H1 (cell line): ENCODE measurements at regions not wholly inside any gene's neighbourhood (a gene's known extent, or its start where the extent isn't known, plus 50 kb on each side); places are given as distances from the start of the nearest gene placed in this dataset.
A peak's percentile ranks its signal among the peaks of the same experiment; 100 is the strongest.

Experiments
- CTCF ChIA-PET: fragments of 300-600 bp; sonication (Branson Sonifier 250); formaldehyde crosslinking; loops from one replicate; lab custom pipeline; 2021; ENCODE audit not compliant: partially characterized antibody; lab: Charles Lee
- POLR2A ChIA-PET: fragments of 300-600 bp; sonication (Branson Sonifier 250); formaldehyde crosslinking; loops from one replicate; lab custom pipeline; 2021; ENCODE audit warnings: inconsistent platforms; ENCODE audit not compliant: partially characterized antibody; lab: Charles Lee
- DNase-seq, 2 experiments: peaks; one replicate each; pipeline versions ENCODE4 v3.0.0 to v3.0.0-alpha.2; 2010 to 2022; ENCODE audit warnings: low spot score in 2 of 2, low read depth in 1 of 2, mixed read lengths in 1 of 2
- FAIRE-seq: peaks from 2 replicates; lab custom pipeline; 2011; peaks lifted over from hg19 to GRCh38; lab: Jason Lieb, UNC
- H2AFZ ChIP-seq: 2 replicates; pipeline ENCODE4 v1.8.1; 2012; ENCODE audit warnings: low read length, inconsistent platforms
- H2AK5ac ChIP-seq: 2 replicates; pipeline ENCODE4 v1.6.1; 2013; ENCODE audit warnings: low read depth, low read length
- H2BK120ac ChIP-seq: replicated peaks from 2 replicates; pipeline ENCODE3; 2013; ENCODE audit warnings: low read depth, low read length, inconsistent platforms
- H2BK12ac ChIP-seq: 2 replicates; pipeline ENCODE4 v1.6.1; 2013; ENCODE audit warnings: low read depth, low read length
- H2BK15ac ChIP-seq: 2 replicates; pipeline ENCODE4 v1.6.1; 2013; ENCODE audit warnings: low read length
- H2BK20ac ChIP-seq: 2 replicates; pipeline ENCODE4 v1.6.1; 2013; ENCODE audit warnings: low read length
- H2BK5ac ChIP-seq: 2 replicates; pipeline ENCODE4 v1.6.1; 2013; ENCODE audit warnings: low read depth, low read length
- H3K14ac ChIP-seq: 2 replicates; pipeline ENCODE4 v1.6.1; 2013; ENCODE audit warnings: inconsistent platforms; ENCODE audit not compliant: insufficient read length
- H3K18ac ChIP-seq: 2 replicates; pipeline ENCODE4 v1.6.1; 2013; ENCODE audit warnings: low read length; ENCODE audit errors: extremely low read depth
- H3K23ac ChIP-seq: 2 replicates; pipeline ENCODE4 v1.6.1; 2013; ENCODE audit warnings: inconsistent platforms; ENCODE audit not compliant: insufficient read length
- H3K23me2 ChIP-seq: 2 replicates; pipeline ENCODE4 v1.6.1; 2013; ENCODE audit warnings: low read depth, low read length
- H3K27ac ChIP-seq: 2 replicates; pipeline ENCODE4 v1.6.1; 2011; ENCODE audit warnings: low read depth, low read length, inconsistent platforms
- H3K27me3 ChIP-seq, 4 experiments: replicated peaks in 1 of 4; 1 replicate in 1 of 4; 2 replicates in 3 of 4; pipeline versions ENCODE4 v1.6.1 to v1.8.1; 2011 to 2013; ENCODE audit warnings: low read length in 3 of 4, mild to moderate bottlenecking in 3 of 4, inconsistent platforms in 2 of 4, mixed read lengths in 2 of 4, moderate library complexity in 1 of 4; ENCODE audit not compliant: control insufficient read depth in 3 of 4, insufficient read depth in 3 of 4; ENCODE audit errors: extremely low read depth in 1 of 4
- H3K36me3 ChIP-seq, 4 experiments: 2 replicates each; pipeline versions ENCODE4 v1.6.1 to v1.8.1; 2011 to 2013; ENCODE audit warnings: mild to moderate bottlenecking in 4 of 4, low read length in 3 of 4, moderate library complexity in 2 of 4, control low read depth in 1 of 4, inconsistent platforms in 1 of 4; ENCODE audit not compliant: insufficient read depth in 4 of 4, control insufficient read depth in 2 of 4
- H3K4ac ChIP-seq: replicated peaks from 2 replicates; pipeline ENCODE3; 2013; ENCODE audit warnings: low read length, low read depth, mixed read lengths, inconsistent platforms; ENCODE audit not compliant: insufficient read length
- H3K4me1 ChIP-seq, 4 experiments: replicated peaks in 1 of 4; 1 replicate in 1 of 4; 2 replicates in 3 of 4; pipeline versions ENCODE4 v1.6.1 to v1.8.1; 2011 to 2013; ENCODE audit warnings: low read length in 3 of 4, inconsistent platforms in 2 of 4, mixed read lengths in 1 of 4; ENCODE audit not compliant: insufficient read depth in 4 of 4, control insufficient read depth in 3 of 4
- H3K4me2 ChIP-seq, 2 experiments: 2 replicates each; pipeline versions ENCODE4 v1.6.1 to v1.8.1; 2011 to 2013; ENCODE audit warnings: low read depth in 2 of 2, low read length in 2 of 2, control low read depth in 1 of 2, inconsistent platforms in 1 of 2, mild to moderate bottlenecking in 1 of 2; ENCODE audit not compliant: insufficient read depth in 1 of 2
- H3K4me3 ChIP-seq, 4 experiments: fragments of 200-600, 300-600 bp in 1 of 4; sonication (generic), shearing (Covaris generic), sonication (Bioruptor Twin) in 1 of 4; 2 replicates each; pipeline versions ENCODE4 v1.5.1 to v1.8.1; 2011 to 2016; ENCODE audit warnings: low read length in 4 of 4, low read depth in 3 of 4, control low read depth in 2 of 4, inconsistent platforms in 2 of 4, mild to moderate bottlenecking in 2 of 4, mixed read lengths in 1 of 4, moderate library complexity in 1 of 4; ENCODE audit not compliant: insufficient read depth in 2 of 4; ENCODE audit errors: extremely low read depth in 1 of 4
- H3K56ac ChIP-seq: replicated peaks from 2 replicates; pipeline ENCODE3; 2013; ENCODE audit warnings: low read depth, mild to moderate bottlenecking, mixed read lengths, low read length, inconsistent platforms; ENCODE audit not compliant: insufficient read length
- H3K79me1 ChIP-seq: 2 replicates; pipeline ENCODE4 v1.6.1; 2013; ENCODE audit warnings: low read depth, low read length, control low read depth
- H3K79me2 ChIP-seq, 2 experiments: 2 replicates each; pipeline versions ENCODE4 v1.6.1 to v1.8.1; 2012 to 2013; ENCODE audit warnings: low read length in 2 of 2, mild to moderate bottlenecking in 2 of 2, inconsistent platforms in 1 of 2; ENCODE audit not compliant: insufficient read depth in 2 of 2, control insufficient read depth in 1 of 2
- H3K9ac ChIP-seq, 4 experiments: replicated peaks in 1 of 4; 1 replicate in 1 of 4; 2 replicates in 3 of 4; pipeline versions ENCODE4 v1.6.1 to v1.8.1; 2011 to 2013; ENCODE audit warnings: low read depth in 3 of 4, low read length in 3 of 4, control low read depth in 2 of 4, mild to moderate bottlenecking in 2 of 4, moderate library complexity in 2 of 4, inconsistent platforms in 1 of 4; ENCODE audit errors: extremely low read depth in 1 of 4
- H3K9me3 ChIP-seq, 2 experiments: 2 replicates each; pipeline versions ENCODE4 v1.6.1 to v1.8.1; 2012 to 2013; ENCODE audit warnings: mild to moderate bottlenecking in 2 of 2, moderate library complexity in 2 of 2, control low read depth in 1 of 2, inconsistent platforms in 1 of 2, low read depth in 1 of 2, low read length in 1 of 2, mixed read lengths in 1 of 2; ENCODE audit not compliant: insufficient read depth in 2 of 2
- H4K20me1 ChIP-seq, 2 experiments: replicated peaks in 1 of 2; 2 replicates each; pipeline versions ENCODE3 to v1.8.1; 2011 to 2013; ENCODE audit warnings: inconsistent platforms in 2 of 2, low read length in 2 of 2, mild to moderate bottlenecking in 1 of 2; ENCODE audit not compliant: insufficient read depth in 2 of 2, control insufficient read depth in 1 of 2
- H4K5ac ChIP-seq: 2 replicates; pipeline ENCODE4 v1.6.1; 2013; ENCODE audit warnings: low read length, low read depth, mixed read lengths, inconsistent platforms; ENCODE audit not compliant: insufficient read length
- H4K8ac ChIP-seq: 2 replicates; pipeline ENCODE4 v1.8.0; 2013; ENCODE audit warnings: mild to moderate bottlenecking, moderate library complexity, low read length, inconsistent platforms; ENCODE audit not compliant: insufficient read depth; ENCODE audit errors: extremely low read depth
- H4K91ac ChIP-seq: replicated peaks from 2 replicates; pipeline ENCODE3; 2013; ENCODE audit warnings: low read length, mixed read lengths, inconsistent platforms; ENCODE audit not compliant: insufficient read length
- CBX5 ChIP-seq: fragments of 300-800, 300-1000 bp; sonication (generic); IDR thresholded peaks from 2 replicates; pipeline ENCODE4 v1.7.1; 2016; ENCODE audit warnings: antibody characterized with exemption, low read length, low read depth
- CHD2 ChIP-seq: IDR thresholded peaks from 2 replicates; pipeline ENCODE4 v1.6.1; 2012; ENCODE audit warnings: low read length, improper control_type of control experiment
- FOSL1 ChIP-seq: IDR thresholded peaks from 2 replicates; pipeline ENCODE4 v1.6.1; 2011; ENCODE audit warnings: mild to moderate bottlenecking, low read depth, low read length, moderate library complexity; ENCODE audit not compliant: insufficient read depth
- GTF2F1 ChIP-seq: IDR thresholded peaks from 2 replicates; pipeline ENCODE4 v1.6.1; 2012; ENCODE audit warnings: low read depth, low read length, improper control_type of control experiment, borderline replicate concordance
- JUND ChIP-seq: IDR thresholded peaks from 2 replicates; pipeline ENCODE4 v1.6.1; 2011; ENCODE audit warnings: mild to moderate bottlenecking, improper control_type of control experiment, low read length
- POLR2A ChIP-seq, 2 experiments: IDR thresholded peaks; 1 replicate in 1 of 2; 2 replicates in 1 of 2; pipeline ENCODE4 v1.6.1; 2011; ENCODE audit warnings: low read depth in 2 of 2, low read length in 2 of 2, mild to moderate bottlenecking in 2 of 2; ENCODE audit errors: control extremely low read depth in 1 of 2
- RNF2 ChIP-seq: fragments of 200-900, 300-1000 bp; sonication (generic); IDR thresholded peaks from 2 replicates; pipeline ENCODE4 v1.7.1; 2016; ENCODE audit warnings: borderline replicate concordance, low read depth, mild to moderate bottlenecking, antibody characterized with exemption, low read length; ENCODE audit not compliant: poor library complexity, severe bottlenecking; ENCODE audit errors: missing control alignments
- SAP30 ChIP-seq: fragments of 300-600 bp; sonication (generic); IDR thresholded peaks from 2 replicates; pipeline ENCODE4 v1.7.1; 2012; ENCODE audit warnings: low read length, moderate library complexity, mild to moderate bottlenecking, inconsistent platforms; ENCODE audit not compliant: insufficient read depth, insufficient replicate concordance
- SUZ12 ChIP-seq: fragments of 200-600 bp; sonication (generic); IDR thresholded peaks from 2 replicates; pipeline ENCODE4 v1.6.1; 2012; ENCODE audit warnings: mild to moderate bottlenecking, inconsistent platforms, low read length, moderate library complexity, mixed read lengths
- TCF12 ChIP-seq: IDR thresholded peaks from 2 replicates; pipeline ENCODE4 v1.6.1; 2011; ENCODE audit warnings: low read depth, mild to moderate bottlenecking, low read length
- WGBS, 2 experiments: shearing (Covaris generic) in 1 of 2; methylation state at CpG; one replicate each; pipeline versions ENCODE4 v1.1.6 to v1.1.7; 2013 to 2015; ENCODE audit warnings: low lambda C conversion rate in 2 of 2, mixed read lengths in 2 of 2, inconsistent platforms in 1 of 2, low coverage in 1 of 2, missing lambda C conversion rate in 1 of 2; ENCODE audit not compliant: insufficient replicate concordance in 2 of 2, insufficient coverage in 1 of 2, insufficient read length in 1 of 2; ENCODE audit errors: extremely low coverage in 1 of 2, missing lambda C conversion rate in 1 of 2; 5-methylcytosine and 5-hydroxymethylcytosine counted together

DNA sequence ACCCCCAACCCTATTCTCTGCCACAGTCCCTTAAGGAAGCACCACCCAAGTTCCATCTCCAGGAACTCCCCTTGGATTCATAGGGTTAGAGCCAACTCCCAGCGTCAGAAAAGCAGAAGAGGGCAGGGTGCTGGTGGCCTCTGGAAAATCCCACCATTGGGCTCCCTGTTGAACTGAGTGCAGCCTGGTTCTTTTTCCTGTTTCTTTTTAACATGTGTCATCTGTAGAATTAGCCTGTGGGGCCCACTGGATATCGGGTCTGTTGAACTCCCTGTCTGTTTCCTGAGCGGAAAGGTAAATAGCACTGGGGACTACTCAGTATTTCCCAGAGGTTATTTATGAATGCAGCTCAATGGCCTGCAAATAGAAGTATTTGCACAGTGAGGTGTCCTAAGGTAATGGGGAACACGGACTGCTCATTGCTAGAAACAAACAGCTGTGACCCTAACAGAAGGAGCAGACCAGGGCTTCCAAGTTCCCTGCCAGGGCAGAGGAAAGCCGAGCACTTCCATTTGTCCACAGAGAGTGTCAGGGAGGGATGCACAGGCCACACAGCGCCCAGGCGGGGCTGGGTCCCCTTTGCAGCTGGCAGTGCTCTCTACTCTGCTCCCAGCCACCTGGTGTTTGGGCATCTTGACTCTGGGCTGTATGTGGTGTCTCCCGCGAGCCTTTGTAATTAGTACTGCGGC is 102.6 kb downstream of the FHDC1 start:
- no peak overlapping the region for H3K4me3 ChIP-seq
- peak overlapping the region; percentile 82 for H2AFZ ChIP-seq
- no peak overlapping the region for H3K23ac ChIP-seq
- ChIA-PET CTCF (interaction anchor here (0.7 to 2.2 kb wide), 5 partner anchors 30 to 103 kb away, joined by 3 to 4 read pairs (median 3); partner anchors contain the start of gene FHDC1), POLR2A (no interaction called here)
- no peak overlapping the region for H2BK12ac ChIP-seq
- FAIRE-seq (no peak), DNase-seq (no peak)
- H3K4ac ChIP-seq = no peak overlapping the region
- no peak overlapping the region for H3K4me2 ChIP-seq
- no peaks in the 10 kb centered on the region for H3K36me3 ChIP-seq
- no peak overlapping the region for H4K8ac ChIP-seq
- H4K20me1 ChIP-seq = no peaks in the 10 kb centered on the region
- H2BK15ac ChIP-seq = no peak overlapping the region
- H2AK5ac ChIP-seq = no peak overlapping the region
- no peak overlapping the region for H4K91ac ChIP-seq
- TF ChIP-seq SAP30 (no peak), CHD2 (no peak), FOSL1 (no peak), CBX5 (no peak), POLR2A (IDR thresholded peaks at IDR 0.05; ENCODE audit: control extremely low read depth in 1 of 2, low read depth in 2 of 2, low read length in 2 of 2) (no peak), SUZ12 (no peak), GTF2F1 (no peak), TCF12 (no peak), JUND (no peak), RNF2 (no peak)
- H3K9ac ChIP-seq = no peak overlapping the region
- H3K79me1 ChIP-seq = no peaks in the 10 kb centered on the region
- no peak overlapping the region for H2BK120ac ChIP-seq
- H3K23me2 ChIP-seq = no peaks in the 10 kb centered on the region; the same call in 1 of the 2 replicates
- no peak overlapping the region for H2BK20ac ChIP-seq
- H3K14ac ChIP-seq = no peak overlapping the region
- H2BK5ac ChIP-seq = no peak overlapping the region
- 77% methylated on average over 10 of the region's 10 CpGs; no CpG with 5 or more reads in 1 of the 2 experiments for WGBS, 2 experiments
- H3K27ac ChIP-seq = no peak overlapping the region
- no peaks in the 10 kb centered on the region for H3K79me2 ChIP-seq
- H3K4me1 ChIP-seq = peaks cover 3 to 5% (median 4%) of the 10 kb centered on the region in 4 experiments
- peak overlapping the region; percentile 11 for H3K56ac ChIP-seq
- H3K27me3 ChIP-seq = no peaks in the 10 kb centered on the region
- peaks cover 7 to 8% of the 10 kb centered on the region in 2 experiments; a peak in 2 of 4 replicates for H3K9me3 ChIP-seq
- no peak overlapping the region for H4K5ac ChIP-seq
- peak overlapping the region; percentile 80; the same call in 1 of the 2 replicates for H3K18ac ChIP-seq
